ENCODE measurements at regions not wholly inside any gene's neighbourhood (a gene's known extent, or its start where the extent isn't known, plus 50 kb on each side); places are given as distances from the start of the nearest gene placed in this dataset.

DNA sequence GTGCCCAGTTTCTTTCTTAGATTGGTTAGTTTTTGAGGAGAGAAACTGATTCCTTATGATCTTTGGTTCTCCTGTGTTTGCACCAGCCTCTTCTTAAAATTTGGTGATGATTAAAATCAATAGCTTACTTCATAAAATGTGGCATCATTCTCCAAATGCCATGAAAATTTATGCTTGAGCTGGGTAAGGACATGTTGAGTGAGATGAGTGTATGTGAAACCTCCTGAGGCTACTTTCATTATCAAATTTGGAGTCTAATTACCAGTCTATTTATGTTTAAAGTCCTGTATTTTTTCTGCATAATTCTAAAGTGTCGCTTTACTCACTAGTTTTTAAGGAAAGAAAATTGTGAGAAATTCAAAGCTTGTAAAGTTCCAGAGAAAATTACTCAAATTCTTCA, 102.1 kb downstream of the DIPK2A start:
- no peak for DNase-seq (ENCODE audit: low spot score)

DNA sequence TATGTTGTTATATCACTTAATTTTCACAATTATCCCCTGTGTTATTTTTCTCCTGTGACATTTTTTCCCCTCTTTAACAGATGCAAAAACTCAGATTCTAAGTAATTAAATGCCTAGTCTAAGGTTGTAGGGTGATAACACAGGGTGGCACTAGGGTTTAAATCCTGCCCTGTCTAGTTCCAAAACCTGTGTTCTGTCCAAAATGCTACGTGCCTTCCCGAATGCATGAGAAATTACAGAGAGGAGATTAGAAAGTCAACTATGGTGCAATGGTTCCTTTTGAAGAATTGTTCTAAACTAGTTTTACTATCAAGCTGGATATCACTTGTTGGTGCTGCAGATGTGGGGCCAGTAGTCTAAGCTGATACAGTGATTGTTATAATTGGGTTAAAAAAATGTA, 108.0 kb downstream of the DIPK2A start:
- DNase-seq (ENCODE audit: low spot score), result no peak

DNA sequence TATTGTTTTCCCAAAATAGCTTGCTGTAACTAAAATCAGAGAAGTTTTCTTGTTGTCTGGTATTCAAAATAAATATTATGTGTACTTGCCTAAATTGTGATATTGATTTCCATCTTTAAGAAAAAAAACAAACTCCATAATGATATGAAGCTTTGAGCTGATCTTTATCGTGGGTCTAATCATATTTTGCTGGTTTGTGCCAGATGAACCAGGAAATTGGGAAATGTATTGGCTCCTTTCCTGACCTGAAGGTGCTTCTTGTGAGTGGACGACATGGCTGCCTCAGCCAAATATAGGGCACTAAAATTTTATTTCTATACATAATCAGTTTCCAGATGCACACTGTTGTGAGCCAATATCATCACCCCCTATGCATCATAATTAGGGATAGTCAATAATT, 113.3 kb downstream of the DIPK2A start:
- no peak for DNase-seq (ENCODE audit: low spot score)

DNA sequence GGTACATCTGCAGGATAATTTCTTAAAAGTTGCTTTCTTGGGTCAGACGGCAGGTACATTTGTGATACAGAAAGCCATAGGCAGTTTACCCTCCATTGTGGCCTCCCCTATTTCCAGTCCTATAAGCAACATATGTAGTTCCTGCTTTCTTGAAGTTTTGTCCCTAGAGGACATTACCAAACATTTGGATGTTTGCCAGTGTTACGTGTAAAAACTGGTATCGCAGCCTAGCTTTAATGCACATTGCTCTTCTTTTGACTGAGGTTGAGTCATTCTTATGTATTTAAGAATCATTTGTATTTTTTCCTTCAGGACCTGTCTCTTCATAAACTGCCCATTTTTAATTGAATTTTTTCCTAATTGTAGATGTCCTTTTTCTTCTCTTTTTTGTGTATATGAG, 114.3 kb downstream of the DIPK2A start:
- no peak for DNase-seq (ENCODE audit: low spot score)

DNA sequence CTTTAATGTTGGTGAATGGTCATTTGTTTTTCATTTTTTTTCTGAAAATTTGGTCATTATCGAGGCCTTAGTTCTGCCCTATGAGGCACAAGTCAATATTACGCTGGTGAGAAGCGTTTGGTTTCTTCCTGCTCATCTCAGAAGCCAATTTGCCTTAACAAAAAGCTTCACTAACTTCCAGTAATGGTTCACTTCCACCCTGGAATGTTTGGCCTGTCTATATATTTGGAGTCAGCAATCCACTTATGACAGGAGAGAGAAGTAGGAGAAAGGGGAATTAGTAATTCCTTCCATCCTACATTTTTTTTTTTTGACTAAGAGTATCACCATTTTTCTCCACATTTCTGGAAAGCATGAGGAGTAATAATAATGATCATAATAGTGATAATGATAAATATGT, 124.4 kb downstream of the DIPK2A start:
- no peak for DNase-seq (ENCODE audit: low spot score)

DNA sequence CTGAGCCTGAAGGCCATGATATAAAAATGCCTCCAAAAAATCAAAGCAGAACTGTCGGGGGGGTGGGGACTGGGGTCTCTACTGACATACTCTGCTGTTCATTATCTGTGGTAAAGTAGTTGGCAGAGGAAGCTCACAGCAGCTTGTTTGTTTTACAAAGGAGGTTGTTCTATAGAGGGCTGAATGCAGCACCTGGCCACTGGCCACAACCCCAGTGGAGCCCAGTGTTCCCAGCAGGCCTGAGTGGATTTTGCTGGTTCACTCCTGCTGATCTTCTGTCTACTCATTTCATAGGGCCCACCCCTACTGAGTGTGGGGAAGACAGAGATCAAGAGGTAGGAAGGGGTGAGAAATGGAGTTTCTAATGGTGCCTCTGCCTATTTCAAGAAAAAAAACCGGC, 125.5 kb downstream of the DIPK2A start:
- no peak for DNase-seq (ENCODE audit: low spot score)

DNA sequence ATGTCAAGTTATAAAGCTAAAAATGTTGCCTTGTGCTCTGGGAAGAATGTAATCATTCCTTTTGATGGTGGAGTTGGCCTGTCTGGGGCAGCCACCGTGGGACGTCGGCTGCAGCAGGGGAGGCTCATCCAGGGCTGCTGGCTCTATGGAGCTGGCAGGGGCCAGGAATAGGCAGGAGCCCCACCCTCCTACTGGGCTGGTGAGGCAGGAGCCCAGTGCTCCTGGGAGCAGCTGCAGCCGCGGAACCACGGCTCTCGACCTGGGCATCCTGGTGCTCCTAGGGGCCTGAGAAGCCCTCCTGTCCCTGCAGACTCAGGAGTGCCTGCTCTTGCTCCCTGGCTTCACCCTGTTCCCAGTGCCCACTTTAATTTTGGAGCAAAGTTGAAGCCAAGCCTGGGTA, 127.1 kb downstream of the DIPK2A start:
- no peak for DNase-seq (ENCODE audit: low spot score)

DNA sequence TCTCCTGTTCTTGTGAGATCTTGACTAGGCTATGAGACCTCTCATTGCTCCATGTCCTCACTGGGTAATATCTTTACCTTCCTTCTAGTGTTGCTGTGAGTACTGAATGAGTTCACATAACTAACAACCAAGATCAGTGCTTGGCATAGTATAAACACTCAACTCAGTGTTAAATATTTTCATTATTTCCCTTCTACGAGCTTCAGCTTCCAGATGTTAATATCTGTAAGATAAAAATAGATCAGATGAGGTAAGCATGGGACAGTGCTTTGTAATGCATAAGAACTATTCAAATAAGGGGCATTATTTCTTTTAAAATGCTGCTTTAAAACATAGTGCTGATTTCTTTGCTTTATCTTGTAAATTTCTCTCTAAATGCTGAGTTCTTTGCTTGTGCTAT, 130.8 kb downstream of the DIPK2A start:
- DNase-seq (ENCODE audit: low spot score), result no peak

DNA sequence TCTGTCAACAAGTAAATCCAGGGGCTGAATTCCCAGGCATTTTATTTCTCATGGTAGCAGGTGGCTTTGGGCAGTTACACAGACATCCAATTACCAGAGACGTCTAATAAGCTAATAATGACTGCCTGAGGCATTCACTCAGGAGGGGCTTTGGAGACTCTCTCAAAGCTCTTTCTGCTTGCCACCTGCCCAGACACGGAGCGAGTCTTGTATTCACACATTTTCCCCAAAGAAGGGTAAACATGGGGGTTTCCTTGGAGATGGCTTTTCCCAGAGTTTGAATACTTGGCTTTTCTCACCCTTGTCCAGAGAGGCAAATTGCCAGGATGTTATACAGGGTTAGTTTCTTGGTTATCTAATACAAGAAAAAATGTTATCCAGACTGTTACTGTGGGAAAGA, 132.6 kb downstream of the DIPK2A start:
- DNase-seq (ENCODE audit: low spot score), result no peak

DNA sequence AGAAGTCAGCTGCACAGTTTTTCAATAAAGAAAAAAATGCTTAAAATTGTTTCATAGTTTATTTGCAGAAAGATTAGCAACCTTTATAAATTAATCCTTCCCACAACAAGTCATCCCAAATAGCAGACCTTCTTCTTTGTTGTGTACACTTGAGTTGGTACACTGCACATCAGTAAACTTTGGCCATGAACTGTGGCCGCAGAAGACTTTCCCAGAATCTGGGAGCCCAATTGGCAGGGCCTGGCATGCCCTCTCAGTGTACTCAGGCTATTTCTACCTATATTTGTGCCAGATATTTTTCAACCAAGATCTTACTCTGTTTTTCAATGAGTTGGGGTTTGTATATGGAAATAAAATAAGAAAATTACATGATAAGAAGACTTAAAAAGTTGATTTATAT, 133.1 kb downstream of the DIPK2A start:
- DNase-seq (ENCODE audit: low spot score), result no peak

DNA sequence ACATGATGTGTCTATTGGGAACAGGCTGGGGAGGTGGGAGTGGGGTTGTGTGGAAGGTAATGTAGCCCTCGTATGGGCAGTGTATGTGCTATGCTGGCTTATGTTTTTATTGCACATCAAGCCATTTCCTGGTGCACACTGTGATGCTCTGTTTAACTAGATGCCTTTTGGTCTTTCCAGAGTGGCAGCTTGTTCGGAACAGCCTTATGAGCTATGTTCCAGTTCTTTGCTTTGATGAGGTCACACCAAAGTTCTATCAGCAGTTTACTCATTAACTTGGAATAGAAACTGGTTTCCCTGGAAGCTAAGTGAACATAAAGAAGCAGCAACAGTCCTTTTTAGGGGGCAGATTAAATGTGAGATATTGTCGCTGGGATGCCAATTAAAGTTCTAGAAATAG, 133.9 kb downstream of the DIPK2A start:
- DNase-seq (ENCODE audit: low spot score), result no peak

DNA sequence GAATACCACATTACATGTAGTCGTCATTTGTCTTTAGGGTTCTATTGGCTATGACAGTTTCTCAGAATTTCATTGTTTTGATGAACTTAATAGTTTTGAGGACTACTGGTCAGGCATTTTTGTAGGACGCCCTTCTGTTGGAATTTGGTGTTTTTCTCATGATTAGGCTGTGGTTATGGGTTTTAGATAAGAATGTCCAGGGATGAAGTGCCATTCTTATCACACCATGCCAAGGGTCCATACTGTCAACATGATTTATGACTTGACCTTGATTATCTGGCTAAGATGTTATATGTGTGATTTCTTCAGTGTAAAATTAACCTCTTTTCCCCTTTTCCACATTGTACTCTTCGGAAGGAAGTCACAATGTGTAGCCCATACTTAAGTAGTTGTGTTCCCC, 135.3 kb downstream of the DIPK2A start:
- DNase-seq (ENCODE audit: low spot score), result no peak

DNA sequence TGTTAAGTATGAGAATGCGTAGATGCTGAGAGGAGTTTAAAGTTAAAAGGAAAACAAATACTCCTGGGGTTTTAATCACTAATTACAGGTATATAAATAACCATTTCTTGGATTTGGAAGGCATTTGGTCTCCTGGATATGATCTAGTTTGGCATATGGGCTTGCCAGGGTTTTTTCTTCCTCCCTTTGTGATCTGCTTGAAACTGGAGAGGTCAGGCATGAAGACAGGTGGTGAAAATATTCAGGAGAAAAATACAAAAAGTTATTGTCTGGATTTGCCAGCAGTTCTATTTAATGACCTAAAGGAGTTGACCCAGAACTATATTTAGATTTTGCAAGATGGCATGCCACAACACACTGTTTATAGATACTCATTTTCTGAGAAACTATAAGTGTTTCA, 136.3 kb downstream of the DIPK2A start:
- no peak for DNase-seq (ENCODE audit: low spot score)

DNA sequence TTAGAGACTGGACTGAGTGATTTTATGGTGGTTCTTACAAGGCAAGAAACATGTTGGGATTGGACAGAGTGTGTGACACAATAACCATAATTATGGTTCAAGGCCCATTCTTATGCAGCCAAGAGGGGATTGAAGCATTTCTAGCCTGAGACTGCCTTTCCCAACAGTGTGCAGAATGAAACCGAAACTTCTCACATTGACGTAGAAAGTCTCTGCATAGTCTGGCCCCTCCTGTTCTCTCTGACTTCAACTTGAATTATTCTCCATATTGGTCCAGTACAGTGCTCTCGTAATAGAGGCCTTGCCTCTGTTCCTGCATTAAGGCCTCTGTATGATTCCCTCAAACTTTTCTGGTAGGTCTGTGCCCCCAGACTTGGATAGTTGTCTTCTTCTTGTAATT, 138.3 kb downstream of the DIPK2A start:
- DNase-seq (ENCODE audit: low spot score), result peak; percentile 18

DNA sequence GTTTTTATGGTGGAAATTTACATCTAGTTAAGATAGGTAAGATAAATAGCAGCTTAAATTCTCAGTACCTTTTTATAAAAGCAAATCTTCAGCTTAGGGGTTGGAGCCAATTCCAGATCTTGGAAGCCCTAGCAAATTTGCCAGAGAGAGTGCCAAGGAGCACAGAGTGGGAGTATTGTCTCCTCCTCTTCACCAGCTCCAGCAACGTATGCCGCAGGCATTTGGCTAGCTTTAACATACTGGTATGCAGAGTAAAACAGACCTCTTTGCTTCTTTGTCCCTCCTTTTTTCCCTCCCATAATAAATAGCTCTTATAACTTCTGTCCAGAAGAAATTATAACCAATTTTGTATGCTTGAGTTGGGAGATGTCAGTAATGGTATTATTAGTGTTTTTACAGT, 140.4 kb downstream of the DIPK2A start:
- DNase-seq (ENCODE audit: low spot score), result no peak

DNA sequence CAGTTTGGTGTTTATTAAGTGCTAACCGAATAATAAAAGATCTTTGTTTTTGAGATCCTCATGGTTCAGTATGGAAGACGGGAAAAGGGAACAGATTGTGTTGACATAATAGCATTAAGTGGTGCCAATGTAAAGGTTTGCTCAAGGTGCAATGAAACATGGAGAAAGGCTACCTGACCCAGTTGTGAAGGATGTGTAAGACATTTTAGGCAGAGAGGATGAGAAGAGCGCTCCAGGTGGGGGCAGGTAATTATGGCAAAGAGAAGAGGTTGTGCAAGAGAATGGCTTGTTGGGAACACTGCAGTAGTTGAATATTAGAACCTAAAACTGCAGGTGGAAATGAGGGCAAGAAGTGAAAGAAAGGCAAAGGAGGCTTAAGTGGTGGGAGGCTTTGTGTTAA, 140.8 kb downstream of the DIPK2A start:
- DNase-seq (ENCODE audit: low spot score), result no peak

DNA sequence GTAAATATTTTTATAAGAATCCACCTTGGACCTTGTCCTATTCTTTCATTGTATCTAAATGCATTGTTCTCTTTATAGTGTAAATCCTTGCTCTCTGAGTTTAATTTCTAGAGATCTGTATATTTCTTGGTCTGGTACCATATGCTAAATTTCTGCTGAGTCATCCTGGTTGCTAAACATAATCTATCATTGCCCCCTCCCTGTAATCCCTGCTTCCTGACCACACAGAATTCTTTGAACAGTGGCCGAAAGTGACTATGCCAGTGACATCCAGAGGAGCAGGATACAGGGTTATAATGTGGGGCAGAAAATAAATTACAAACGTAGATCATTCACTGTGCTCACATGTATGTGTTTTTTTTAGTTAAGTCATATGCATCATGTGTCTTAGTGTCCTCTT, 143.1 kb downstream of the DIPK2A start:
- no peak for DNase-seq (ENCODE audit: low spot score)

DNA sequence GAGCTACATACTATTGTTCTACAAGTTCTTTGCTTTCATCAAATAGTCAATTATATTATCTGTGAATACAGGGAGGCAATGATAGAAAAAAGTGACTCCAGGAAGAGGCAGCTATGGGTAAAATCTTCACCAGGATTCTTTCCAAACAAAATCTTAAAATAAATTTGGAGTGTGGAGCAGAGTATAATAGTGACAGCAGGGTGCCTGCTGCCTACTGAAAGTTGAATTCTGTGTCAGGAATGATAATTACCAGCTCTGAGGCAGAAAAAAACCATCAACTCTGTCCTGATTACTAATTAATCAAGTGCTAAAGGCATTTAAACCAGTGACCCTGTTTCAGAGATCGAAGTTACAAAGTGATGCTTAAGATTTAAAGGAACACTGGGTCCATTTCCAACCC, 148.0 kb downstream of the DIPK2A start:
- no peak for DNase-seq (ENCODE audit: low spot score)

DNA sequence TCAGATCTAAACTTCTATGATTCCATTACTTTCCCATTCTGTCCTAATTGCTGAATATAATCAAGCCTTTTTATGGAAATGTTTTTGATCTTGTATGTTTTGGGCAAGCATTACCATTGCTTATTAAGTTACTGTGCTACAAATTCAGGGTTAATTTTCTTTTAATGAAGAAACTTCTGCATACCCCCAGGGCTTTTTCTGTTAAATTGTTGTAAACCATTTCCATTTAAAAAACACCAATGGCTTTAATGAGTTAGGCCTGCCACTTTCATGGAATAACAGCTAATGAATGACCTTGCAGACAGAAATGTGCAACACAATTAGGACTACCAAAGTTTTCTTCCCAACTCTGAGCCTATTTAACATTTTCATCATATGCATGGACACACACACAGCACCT, 150.0 kb downstream of the DIPK2A start:
- no peak for DNase-seq (ENCODE audit: low spot score)

DNA sequence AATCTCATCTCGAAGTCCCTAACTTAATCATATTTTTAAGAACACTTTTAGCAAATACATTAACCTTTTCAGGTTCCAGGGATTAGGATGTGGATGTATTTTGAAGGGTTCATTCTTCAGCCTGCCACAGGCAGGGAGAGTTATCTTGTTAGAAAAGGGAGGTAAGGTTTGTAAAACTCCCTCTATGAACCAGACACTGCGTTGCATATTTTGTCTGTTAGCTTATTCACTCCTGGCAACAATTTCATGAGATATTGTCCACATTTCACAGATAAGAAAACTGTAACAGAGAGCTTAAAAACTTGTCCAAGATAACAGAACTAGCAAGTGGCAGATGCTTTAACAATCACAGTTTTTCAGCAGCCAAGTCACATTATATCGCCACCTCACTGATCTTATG, 155.4 kb downstream of the DIPK2A start:
- no peak for DNase-seq (ENCODE audit: low spot score)

DNA sequence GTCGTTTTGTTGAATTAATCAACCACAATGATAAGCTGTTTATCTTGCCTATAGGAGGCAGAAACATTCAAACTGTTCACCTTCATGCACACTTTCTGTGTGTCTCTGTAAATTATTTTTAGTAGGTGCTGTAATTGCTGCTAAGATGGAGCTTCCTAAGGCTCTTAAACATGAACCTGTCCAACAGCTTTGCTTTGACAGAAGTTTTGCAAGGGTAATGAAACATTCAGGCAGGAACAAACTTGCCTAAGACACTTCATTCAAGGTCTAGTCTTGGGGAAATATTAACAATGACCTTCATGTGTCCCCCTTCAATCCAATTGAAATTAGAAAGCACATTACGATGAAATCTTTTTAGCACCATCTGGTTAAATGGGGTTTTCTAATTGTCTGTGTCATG, 156.1 kb downstream of the DIPK2A start:
- DNase-seq (ENCODE audit: low spot score), result no peak

DNA sequence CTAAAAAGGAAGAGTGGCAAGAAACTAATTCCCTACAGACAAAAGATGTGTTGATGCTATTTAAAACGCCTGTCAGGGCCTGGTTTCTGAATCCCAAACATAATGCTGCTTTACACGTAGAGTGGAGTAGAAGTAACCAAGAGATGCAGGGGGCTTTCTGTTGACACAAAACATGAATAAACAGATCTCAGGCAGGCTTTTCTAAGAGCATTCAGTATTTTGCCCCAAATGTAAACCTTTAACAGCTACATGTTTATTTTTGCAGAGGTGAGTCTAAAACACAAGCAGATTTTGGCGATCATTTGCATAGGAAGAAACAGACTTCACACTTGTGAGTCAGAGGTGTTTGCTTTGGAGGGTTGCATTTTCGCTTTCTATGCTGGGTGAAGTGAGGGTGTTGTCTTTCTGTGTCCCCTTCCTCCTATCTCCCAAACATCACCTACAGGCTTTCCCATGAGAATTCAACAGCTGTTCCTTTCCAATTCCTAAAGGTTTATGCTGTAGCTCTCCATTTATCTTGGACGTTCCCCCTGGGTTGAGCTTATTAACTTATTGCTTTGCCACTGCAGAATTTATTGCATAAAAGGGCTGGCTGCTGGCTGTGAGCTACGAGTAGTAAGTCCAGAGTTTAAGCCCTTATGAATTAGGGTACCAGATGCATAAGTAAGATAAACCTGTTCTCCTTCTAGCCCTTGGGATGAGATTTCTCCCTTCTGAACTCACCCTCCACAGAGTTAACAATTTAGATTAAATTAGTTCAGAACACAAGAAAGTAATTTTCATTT, 156.7 kb downstream of the DIPK2A start:
- no peak for DNase-seq (ENCODE audit: low spot score)

DNA sequence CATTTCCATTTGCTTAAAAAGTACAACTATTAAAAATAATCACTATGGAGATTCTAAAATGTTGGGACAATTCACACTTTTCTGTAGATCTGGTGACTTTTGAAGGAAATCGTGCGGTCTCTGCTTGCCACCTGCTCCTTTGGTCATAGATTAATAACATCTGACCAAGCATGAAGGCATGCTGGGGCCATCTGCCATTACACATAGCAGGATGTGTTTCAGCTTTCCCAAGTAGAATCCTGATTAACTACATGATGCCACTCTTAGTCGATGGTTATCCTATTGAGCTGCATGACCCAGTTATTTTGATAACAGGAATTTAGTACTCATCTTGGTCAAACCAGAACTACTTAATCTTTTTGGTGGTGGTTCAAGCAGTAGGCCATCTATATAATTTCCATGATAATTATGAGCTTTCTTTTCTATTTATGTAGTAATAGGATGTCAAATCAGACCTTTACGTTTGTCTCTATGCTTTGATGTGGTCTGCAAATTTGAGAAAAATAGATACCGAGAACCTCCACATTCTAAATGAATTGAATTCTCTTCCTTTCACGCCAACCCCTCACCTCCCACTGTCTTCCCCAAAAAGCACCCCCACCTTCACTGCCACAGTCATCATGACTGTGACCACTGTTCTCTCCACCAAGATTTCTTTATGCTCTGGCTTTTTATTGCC, 158.1 kb downstream of the DIPK2A start:
- no peak for DNase-seq (ENCODE audit: low spot score)

DNA sequence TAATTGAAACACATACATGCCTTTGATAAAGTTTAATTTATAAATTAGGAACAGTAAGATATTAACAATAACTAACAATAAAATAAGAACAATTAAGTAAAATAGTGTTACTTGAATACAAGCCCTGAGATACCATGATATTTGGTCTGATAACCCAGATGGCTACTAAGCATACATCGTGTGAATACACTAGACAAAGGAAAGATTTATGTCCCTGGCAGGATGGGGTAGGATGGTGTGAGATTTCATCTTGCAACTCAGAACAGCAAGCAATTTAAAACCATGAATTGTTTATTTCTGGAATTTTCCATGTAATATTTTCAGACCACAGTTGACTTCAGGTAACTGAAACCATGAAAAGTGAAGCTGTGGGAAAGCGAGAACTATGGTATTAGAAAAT, 169.5 kb downstream of the DIPK2A start:
- DNase-seq (ENCODE audit: low spot score), result no peak
